Spleen (tissue), 7 donors: ENCODE measurements at regions not wholly inside any gene's neighbourhood (a gene's known extent, or its start where the extent isn't known, plus 50 kb on each side); places are given as distances from the start of the nearest gene placed in this dataset.

Experiments used
- CTCF ChIP-seq, 11 experiments: fragments of 200-600 bp in 7 of 11; fragments of 450-650 bp in 4 of 11; sonication (generic) in 4 of 11; IDR thresholded peaks in 8 of 11; conservative IDR thresholded peaks in 3 of 11; 1 replicate in 7 of 11; 2 replicates in 4 of 11; pipeline versions ENCODE4 v1.4.0 to v1.8.0; 2016 to 2021; ENCODE audit warnings: antibody characterized with exemption in 11 of 11, inconsistent platforms in 4 of 11, mild to moderate bottlenecking in 1 of 11
- POLR2A ChIP-seq, 3 donors: fragments of 450-650 bp; IDR thresholded peaks; one replicate each; pipeline ENCODE4 v1.5.1; 2017; ENCODE audit warnings: antibody characterized with exemption in 3 of 3, mild to moderate bottlenecking in 1 of 3
- POLR2AphosphoS5 ChIP-seq, 3 donors: sonication (generic); formaldehyde crosslinking; IDR thresholded peaks; one replicate each; pipeline ENCODE4 v1.5.1; 2017; ENCODE audit warnings: antibody characterized with exemption in 3 of 3
- donor health status: DM: no; HTN: no; CAD: no; lungs with moderate emphysema.
- donor health status: DM: no; HTN: no; CAD: no.
- donor health status: DM: no; HTN: no; CAD: no.

DNA sequence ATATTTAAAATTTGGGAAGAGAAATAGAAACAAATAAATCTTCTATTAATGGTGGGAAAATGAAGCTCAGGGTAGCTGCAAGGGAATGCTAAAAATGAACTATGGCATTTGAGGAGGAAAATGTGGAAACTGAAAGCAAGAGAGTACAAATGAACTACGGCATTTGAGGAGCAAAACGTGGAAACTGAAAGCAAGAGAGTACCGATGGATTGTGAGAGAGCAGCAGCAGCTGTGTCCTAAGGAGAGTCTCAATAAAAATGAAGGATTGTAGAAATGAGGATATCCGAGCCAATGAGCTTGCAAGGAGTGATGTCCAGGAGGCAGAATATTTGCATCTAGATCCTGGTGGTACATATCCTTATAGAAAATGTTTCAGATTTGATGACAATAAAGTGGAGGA, 547.1 kb upstream of the ZNF337 start:
- TF ChIP-seq CTCF (IDR thresholded peaks at IDR 0.05 in 8 of 11, conservative IDR thresholded peaks at IDR 0.05 in 3 of 11): no peak
- TF ChIP-seq POLR2A (IDR thresholded peaks at IDR 0.05): no peak
- no peak for TF ChIP-seq POLR2AphosphoS5 (IDR thresholded peaks at IDR 0.05)
